GM10266 (cell line): ENCODE measurements at regions not wholly inside any gene's neighbourhood (a gene's known extent, or its start where the extent isn't known, plus 50 kb on each side); places are given as distances from the start of the nearest gene placed in this dataset.

Experiments
- DNase-seq: peaks from one replicate; pipeline ENCODE4 v3.0.0; 2012; ENCODE audit errors: extremely low spot score
- TF ChIP-seq, protein P1 (sequence below): IDR thresholded peaks from 2 replicates; pipeline ENCODE4 v1.5.1; 2012; ENCODE audit warnings: mild to moderate bottlenecking, low read depth; ENCODE audit not compliant: control insufficient read depth, insufficient read depth; ENCODE audit errors: missing control alignments

DNA sequence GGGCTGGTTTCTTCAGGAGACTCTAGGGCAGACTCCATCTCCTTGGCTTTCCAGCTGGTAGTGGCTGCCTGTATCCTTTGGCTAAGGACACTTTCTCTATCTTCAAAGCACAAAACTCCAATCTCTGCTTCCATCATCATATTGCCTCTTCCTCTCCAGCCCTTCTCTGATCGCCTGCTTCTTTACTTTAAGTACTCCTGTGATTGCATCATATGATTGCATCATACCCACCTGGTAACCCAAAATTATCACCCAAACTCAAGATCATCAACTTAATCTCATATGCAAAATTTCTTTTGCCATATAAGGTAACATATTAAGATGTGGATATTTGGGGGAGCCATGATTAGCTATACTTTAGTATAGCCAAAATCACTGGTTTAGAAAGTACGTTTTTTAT, 1092.6 kb upstream of the CDH6 start:
- TF ChIP-seq, protein P1, sequence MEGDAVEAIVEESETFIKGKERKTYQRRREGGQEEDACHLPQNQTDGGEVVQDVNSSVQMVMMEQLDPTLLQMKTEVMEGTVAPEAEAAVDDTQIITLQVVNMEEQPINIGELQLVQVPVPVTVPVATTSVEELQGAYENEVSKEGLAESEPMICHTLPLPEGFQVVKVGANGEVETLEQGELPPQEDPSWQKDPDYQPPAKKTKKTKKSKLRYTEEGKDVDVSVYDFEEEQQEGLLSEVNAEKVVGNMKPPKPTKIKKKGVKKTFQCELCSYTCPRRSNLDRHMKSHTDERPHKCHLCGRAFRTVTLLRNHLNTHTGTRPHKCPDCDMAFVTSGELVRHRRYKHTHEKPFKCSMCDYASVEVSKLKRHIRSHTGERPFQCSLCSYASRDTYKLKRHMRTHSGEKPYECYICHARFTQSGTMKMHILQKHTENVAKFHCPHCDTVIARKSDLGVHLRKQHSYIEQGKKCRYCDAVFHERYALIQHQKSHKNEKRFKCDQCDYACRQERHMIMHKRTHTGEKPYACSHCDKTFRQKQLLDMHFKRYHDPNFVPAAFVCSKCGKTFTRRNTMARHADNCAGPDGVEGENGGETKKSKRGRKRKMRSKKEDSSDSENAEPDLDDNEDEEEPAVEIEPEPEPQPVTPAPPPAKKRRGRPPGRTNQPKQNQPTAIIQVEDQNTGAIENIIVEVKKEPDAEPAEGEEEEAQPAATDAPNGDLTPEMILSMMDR, result no peak
- no peak for DNase-seq

DNA sequence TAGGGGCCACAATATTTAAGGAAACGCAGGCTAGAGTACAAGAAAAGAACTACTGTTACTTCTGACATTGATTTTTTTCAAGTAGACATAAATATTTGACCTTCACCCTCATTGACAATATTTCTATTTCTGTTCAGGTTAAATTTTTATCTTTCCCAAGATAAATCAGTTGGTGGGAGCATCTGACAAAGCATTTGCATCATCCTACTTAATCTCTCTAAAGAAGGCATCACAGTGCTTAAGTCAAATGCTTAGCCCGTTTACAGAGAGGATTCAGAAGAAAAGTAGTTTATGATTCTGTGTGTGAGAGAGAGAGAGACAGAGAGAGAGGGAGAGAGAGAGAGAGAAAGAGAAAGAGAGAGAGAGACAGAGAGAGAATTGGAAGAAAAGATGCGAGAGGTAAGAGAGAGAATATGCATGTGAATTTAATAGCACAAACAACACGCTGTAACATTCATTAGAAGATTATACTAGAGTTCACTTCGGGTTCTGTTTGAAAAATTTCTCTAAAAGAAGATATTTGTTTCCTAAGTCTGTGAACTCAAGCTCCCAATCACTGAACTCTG, 1093.3 kb upstream of the CDH6 start:
- TF ChIP-seq, protein P1, result no peak
- no peak for DNase-seq

DNA sequence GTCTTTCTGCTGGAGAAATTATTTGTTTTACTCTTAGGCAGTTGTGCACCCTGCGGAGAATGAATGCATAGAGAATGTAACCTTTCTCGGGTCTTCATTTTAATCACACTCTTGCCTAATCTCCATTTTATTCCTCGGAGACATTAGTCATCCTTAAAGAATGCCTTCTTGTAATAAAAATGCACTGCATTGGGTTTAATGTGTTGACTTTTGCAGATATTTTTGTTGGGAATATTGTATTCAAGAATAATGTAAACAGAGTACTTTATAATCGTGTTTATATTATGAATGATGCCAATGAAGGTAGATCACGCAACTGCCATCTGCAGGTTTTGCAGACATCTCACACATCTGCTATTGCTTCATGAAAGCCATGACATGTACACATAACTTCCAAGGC, 1093.9 kb upstream of the CDH6 start:
- DNase-seq, result no peak
- TF ChIP-seq, protein P1, result no peak

DNA sequence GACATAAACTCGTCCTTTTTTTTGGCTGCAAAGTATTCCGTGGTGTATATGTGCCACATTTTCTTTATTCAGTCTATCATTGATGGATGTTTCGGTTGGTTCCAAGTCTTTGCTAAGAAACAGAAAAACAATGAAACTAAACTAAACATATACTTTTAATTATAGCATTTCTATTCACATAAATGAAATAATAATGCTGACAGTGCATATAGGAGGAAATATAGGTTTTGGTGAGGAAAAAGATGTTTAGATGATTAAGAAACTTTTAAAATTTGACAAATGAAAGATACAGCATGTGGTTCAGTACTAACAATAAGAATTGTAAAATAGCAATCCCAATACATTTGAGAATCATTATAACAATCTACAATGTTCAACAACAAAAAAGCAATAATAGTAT, 1094.5 kb upstream of the CDH6 start:
- TF ChIP-seq, protein P1, result no peak
- no peak for DNase-seq

DNA sequence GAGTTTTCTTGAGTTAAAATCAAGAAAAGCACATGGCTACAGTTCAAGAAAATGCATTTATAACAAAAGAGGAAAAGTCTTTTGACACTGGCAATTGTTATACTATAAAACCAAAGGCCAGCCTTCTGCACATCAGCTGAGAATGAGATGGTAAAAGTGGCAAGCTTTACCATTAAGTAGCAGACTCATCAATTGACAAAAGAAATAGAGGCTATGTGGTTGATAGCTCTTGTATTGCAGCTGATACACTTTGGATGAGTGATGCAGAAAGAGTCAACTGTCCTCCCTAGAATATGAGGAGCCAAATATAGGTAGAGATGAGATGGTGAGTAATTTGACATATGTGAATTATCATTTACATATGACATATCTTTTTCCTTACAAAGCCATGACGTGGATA, 1100.9 kb upstream of the CDH6 start:
- no peak for DNase-seq
- TF ChIP-seq, protein P1, result no peak

DNA sequence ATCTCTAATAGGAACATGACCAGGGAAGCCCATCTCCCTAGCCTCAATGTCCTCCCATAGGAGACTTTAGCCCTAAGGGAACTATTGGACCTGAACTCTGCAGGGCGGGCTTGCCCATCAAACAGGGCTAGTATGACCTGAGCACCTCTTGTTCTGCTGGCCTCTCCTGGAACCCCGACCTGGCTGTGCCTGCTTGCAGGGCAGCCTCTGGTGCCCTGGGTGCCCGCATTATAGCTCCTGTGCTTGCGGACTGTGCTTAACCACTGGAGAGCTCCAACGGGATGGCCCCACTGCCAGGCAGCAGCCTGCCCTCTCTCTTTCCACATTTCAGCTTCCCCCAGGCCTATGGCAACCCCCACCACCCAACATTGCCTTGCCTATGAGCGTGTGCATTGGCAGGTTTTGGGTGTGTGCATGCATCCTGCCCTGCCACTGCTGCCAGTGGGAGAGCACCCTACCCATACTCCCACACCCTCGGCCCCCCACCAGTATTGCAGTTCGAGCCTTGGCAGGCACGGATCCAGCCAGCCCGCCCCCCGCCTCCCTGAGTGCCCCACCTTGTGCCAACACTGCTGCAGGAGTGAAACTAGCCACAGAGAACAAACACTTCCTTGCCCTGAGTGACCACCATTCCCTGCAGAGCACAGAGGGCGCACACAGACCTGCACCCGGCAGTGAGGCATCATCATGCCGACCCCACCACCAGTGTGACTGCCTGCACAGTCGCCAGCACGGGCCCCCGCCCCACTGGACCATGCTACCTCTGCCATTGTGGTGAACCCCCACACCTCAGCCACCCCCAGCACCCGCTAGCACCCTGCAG, 1123.8 kb upstream of the CDH6 start:
- no peak for DNase-seq
- TF ChIP-seq, protein P1, result no peak

DNA sequence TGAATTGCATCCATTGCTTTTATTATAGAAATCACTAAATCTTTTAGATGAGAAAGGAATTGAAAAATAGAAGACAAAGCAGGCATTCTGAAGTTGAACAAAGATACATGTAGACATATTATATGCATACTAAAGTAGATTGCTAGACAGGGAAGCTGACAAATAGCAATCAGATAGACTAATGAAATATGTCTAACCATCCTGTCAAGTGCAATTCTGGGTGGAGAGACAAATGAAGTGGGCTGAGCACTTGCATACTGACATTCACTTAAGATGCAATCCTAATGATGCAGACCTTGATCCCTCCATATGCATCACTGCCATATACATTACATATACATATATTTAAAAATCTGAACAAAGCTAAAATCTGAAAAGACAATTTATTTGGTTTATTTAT, 1130.0 kb upstream of the CDH6 start:
- TF ChIP-seq, protein P1, result no peak
- DNase-seq, result no peak
